ENCODE measurements at regions not wholly inside any gene's neighbourhood (a gene's known extent, or its start where the extent isn't known, plus 50 kb on each side); places are given as distances from the start of the nearest gene placed in this dataset.

DNA sequence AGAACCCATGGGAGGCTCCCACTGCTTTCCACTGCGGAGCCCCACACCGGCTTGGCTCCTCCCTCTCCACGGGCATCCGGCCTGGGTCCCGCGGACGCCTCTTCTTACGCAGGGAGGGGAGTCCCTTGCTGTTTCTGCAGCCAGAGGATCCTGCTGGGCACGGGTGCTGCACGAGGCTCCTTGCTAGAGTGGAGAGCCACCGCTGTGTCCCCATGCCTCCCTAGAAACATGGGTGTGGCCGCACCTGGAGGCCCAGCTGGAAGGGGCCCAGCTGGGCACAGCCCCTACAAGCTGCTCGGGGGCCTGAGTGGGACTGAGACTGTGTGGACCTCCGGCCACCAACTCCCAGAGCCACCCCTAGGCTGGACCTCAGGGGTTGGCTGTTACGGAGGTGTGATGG, 67.7 kb upstream of the GPC1 start:
- TF ChIP-seq, protein P1, sequence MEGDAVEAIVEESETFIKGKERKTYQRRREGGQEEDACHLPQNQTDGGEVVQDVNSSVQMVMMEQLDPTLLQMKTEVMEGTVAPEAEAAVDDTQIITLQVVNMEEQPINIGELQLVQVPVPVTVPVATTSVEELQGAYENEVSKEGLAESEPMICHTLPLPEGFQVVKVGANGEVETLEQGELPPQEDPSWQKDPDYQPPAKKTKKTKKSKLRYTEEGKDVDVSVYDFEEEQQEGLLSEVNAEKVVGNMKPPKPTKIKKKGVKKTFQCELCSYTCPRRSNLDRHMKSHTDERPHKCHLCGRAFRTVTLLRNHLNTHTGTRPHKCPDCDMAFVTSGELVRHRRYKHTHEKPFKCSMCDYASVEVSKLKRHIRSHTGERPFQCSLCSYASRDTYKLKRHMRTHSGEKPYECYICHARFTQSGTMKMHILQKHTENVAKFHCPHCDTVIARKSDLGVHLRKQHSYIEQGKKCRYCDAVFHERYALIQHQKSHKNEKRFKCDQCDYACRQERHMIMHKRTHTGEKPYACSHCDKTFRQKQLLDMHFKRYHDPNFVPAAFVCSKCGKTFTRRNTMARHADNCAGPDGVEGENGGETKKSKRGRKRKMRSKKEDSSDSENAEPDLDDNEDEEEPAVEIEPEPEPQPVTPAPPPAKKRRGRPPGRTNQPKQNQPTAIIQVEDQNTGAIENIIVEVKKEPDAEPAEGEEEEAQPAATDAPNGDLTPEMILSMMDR (IDR thresholded peaks at IDR 0.05): no peak
- TF ChIP-seq POLR2AphosphoS5 (IDR thresholded peaks at IDR 0.05): no peak
- TF ChIP-seq POLR2A (IDR thresholded peaks at IDR 0.05): no peak

Measured in suprapubic skin (tissue), 4 donors.